ENCODE measurements at regions not wholly inside any gene's neighbourhood (a gene's known extent, or its start where the extent isn't known, plus 50 kb on each side); places are given as distances from the start of the nearest gene placed in this dataset.
A peak's percentile ranks its signal among the peaks of the same experiment; 100 is the strongest.
"Not testable (repeated sequence)": the region's sequence is repeated elsewhere in the genome, so short reads cannot be mapped to it uniquely, and the experiment has no call there.

DNA sequence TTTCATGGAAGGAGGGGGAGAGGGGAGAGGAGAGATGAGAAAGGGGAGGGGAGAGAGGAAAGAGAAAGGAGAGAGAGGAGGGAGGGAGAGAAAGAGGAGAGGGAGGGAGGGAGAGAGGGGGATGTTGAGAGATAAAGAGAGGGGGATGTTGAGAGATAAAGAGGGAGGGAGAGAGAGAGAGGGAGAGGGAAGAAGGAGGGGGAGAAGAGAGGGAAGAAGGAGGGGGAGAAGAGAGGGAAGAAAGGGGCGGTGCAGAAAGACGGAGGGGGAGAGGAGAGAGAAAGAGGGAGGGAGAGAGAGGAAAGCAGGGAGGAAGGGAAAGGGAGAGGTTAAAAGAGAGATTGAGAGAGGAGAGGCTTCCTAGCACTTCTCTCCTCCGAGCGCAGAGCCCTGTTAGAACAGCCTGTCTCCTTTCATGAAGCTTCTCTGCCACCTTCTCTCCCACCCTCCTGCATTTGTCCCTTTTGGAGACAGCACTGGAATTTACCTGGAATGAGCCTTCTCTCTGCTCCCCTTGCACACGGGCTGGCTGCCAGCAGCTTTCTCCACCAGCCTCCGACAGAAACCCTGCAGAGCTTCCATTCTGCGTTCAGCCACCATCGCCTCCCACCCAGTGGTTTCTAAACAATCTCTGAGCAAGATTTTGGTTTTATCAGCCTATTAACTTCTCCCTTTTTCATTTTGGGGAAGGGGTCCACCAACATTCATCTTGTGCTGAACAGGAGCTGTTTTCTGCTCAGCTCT lies 74.0 kb upstream of the CARD11 start:
- Histone ChIP-seq H2AFZ (ENCODE audit: low read length) (no peak overlapping the region), H3K9me2 (replicated peaks; ENCODE audit: insufficient read depth, low read length) (no peaks in the 10 kb centered on the region), H3K4me2 (ENCODE audit: low read depth, low read length) (no peak overlapping the region), H3K9me3 (replicated peaks; ENCODE audit: insufficient read depth, low read length) (no peaks in the 10 kb centered on the region), H3K79me2 (ENCODE audit: low read length) (no peaks in the 10 kb centered on the region), H3K4me1 (ENCODE audit: low read length) (no peaks in the 10 kb centered on the region), H3F3A (ENCODE audit: insufficient read depth, low read length) (no peaks in the 10 kb centered on the region), H3K27ac (ENCODE audit: low read length) (no peak overlapping the region), H3K36me3 (replicated peaks; ENCODE audit: insufficient read depth, low read length) (no peaks in the 10 kb centered on the region), H3K9ac (ENCODE audit: low read length) (no peak overlapping the region), H3K27me3 (replicated peaks; ENCODE audit: insufficient read depth, low read length) (no peaks in the 10 kb centered on the region), H4K20me1 (ENCODE audit: insufficient read depth, low read length) (no peaks in the 10 kb centered on the region), H3K4me3 (ENCODE audit: low read length) (no peak overlapping the region)
- TF ChIP-seq EZH2phosphoT487 (IDR thresholded peaks at IDR 0.05; ENCODE audit: low read length) = no peak
- TF ChIP-seq, protein P1, sequence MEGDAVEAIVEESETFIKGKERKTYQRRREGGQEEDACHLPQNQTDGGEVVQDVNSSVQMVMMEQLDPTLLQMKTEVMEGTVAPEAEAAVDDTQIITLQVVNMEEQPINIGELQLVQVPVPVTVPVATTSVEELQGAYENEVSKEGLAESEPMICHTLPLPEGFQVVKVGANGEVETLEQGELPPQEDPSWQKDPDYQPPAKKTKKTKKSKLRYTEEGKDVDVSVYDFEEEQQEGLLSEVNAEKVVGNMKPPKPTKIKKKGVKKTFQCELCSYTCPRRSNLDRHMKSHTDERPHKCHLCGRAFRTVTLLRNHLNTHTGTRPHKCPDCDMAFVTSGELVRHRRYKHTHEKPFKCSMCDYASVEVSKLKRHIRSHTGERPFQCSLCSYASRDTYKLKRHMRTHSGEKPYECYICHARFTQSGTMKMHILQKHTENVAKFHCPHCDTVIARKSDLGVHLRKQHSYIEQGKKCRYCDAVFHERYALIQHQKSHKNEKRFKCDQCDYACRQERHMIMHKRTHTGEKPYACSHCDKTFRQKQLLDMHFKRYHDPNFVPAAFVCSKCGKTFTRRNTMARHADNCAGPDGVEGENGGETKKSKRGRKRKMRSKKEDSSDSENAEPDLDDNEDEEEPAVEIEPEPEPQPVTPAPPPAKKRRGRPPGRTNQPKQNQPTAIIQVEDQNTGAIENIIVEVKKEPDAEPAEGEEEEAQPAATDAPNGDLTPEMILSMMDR (IDR thresholded peaks at IDR 0.05; ENCODE audit: low read length) = no peak
- no peak for TF ChIP-seq EZH2 (optimal IDR thresholded peaks at IDR 0.05; ENCODE audit: low read depth, low read length)
- no peak for DNase-seq

DNA sequence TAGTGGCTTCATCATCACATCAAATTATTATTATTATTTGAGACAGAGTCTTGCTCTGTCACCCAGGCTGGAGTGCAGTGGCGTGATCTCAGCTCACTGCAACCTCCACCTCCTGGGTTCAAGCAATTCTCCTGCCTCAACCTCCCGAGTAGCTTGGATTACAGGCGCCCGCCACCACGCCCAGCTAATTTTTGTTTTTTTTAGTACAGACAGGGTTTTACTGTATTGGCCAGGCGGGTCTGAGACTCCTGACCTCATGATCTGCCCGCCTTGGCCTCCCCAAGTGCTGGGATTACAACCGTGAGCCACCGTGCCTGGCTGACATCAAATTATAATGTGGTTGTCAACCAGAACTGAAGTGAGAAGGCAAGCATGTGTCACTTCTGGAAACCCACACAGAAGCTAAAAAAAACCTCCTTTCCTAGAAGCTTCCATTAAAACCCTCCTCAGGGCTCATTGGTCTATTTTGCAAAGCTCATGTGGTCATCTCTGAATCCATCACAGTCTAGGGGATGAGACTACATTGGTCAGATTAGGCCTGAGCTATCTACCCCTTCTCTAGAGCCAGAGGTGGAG lies 75.8 kb upstream of the CARD11 start:
- H3K4me1 ChIP-seq (ENCODE audit: low read length); H3K79me2 ChIP-seq (ENCODE audit: low read length); H3K36me3 ChIP-seq (replicated peaks; ENCODE audit: insufficient read depth, low read length); H3K9me2 ChIP-seq (replicated peaks; ENCODE audit: insufficient read depth, low read length); H3K4me2 ChIP-seq (ENCODE audit: low read depth, low read length); H3K9me3 ChIP-seq (replicated peaks; ENCODE audit: insufficient read depth, low read length); DNase-seq; H3K9ac ChIP-seq (ENCODE audit: low read length); H2AFZ ChIP-seq (ENCODE audit: low read length); H3F3A ChIP-seq (ENCODE audit: insufficient read depth, low read length); H4K20me1 ChIP-seq (ENCODE audit: insufficient read depth, low read length); H3K4me3 ChIP-seq (ENCODE audit: low read length); H3K27ac ChIP-seq (ENCODE audit: low read length); H3K27me3 ChIP-seq (replicated peaks; ENCODE audit: insufficient read depth, low read length): not testable (repeated sequence)

DNA sequence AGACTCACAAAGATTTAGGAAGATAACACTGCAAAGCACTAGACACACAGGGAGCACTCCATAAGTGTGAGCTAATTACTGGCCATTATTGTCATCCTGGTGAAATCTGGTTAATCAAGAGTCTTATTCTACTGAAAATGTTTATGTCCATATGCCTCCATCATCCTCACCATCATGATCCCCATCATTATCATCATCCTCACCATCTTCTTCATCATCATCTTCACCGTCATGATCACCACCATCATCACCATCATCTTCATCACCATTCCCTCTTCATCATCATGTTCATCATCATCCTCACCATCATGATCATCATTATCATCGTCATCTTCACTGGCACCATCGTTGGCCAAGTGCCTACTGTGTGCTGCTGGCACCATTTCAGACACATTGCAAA lies 76.3 kb upstream of the CARD11 start:
- Histone ChIP-seq H3K4me3 (ENCODE audit: low read length) (no peak overlapping the region), H3F3A (ENCODE audit: insufficient read depth, low read length) (no peaks in the 10 kb centered on the region), H3K9ac (ENCODE audit: low read length) (no peak overlapping the region), H3K9me2 (replicated peaks; ENCODE audit: insufficient read depth, low read length) (no peaks in the 10 kb centered on the region), H3K4me2 (ENCODE audit: low read depth, low read length) (0 out of 2 replicates have a peak overlapping the region, but pooled peaks have one; percentile 17), H3K27ac (ENCODE audit: low read length) (no peak overlapping the region), H3K79me2 (ENCODE audit: low read length) (no peaks in the 10 kb centered on the region), H4K20me1 (ENCODE audit: insufficient read depth, low read length) (no peaks in the 10 kb centered on the region), H3K4me1 (ENCODE audit: low read length) (no peaks in the 10 kb centered on the region), H3K27me3 (replicated peaks; ENCODE audit: insufficient read depth, low read length) (no peaks in the 10 kb centered on the region), H3K9me3 (replicated peaks; ENCODE audit: insufficient read depth, low read length) (no peaks in the 10 kb centered on the region), H2AFZ (ENCODE audit: low read length) (0 out of 2 replicates have a peak overlapping the region, but pooled peaks have one; percentile 43), H3K36me3 (replicated peaks; ENCODE audit: insufficient read depth, low read length) (no peaks in the 10 kb centered on the region)
- DNase-seq = no peak
- no peak for TF ChIP-seq EZH2 (optimal IDR thresholded peaks at IDR 0.05; ENCODE audit: low read depth, low read length)
- TF ChIP-seq EZH2phosphoT487 (IDR thresholded peaks at IDR 0.05; ENCODE audit: low read length) = no peak
- TF ChIP-seq, protein P1 (IDR thresholded peaks at IDR 0.05; ENCODE audit: low read length) = no peak

DNA sequence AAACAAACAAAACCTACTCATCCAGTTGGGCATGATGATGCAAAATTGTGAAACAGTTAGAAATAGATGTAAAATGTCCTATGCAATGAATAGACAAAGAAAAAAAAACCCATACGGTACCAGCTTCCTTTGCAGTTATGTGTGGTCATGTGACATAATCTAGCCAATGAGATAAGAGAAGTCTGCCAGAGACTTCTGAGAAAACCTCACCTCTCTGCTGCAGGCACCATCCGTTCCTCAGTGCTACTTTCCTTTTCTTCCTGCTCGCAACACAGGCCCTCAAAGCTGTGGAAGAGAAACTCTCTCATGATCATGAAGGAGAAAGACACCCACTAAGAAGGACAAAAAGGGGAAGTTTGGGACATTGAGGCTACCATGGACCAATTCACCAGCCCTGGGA lies 76.8 kb upstream of the CARD11 start:
- Histone ChIP-seq H3K9me2 (replicated peaks; ENCODE audit: insufficient read depth, low read length) (no peaks in the 10 kb centered on the region), H3K79me2 (ENCODE audit: low read length) (no peaks in the 10 kb centered on the region), H3K27me3 (replicated peaks; ENCODE audit: insufficient read depth, low read length) (no peaks in the 10 kb centered on the region), H3K36me3 (replicated peaks; ENCODE audit: insufficient read depth, low read length) (no peaks in the 10 kb centered on the region), H3K9ac (ENCODE audit: low read length) (no peak overlapping the region), H3K4me2 (ENCODE audit: low read depth, low read length) (peak overlapping the region; percentile 17), H4K20me1 (ENCODE audit: insufficient read depth, low read length) (no peaks in the 10 kb centered on the region), H3K4me3 (ENCODE audit: low read length) (peak overlapping the region; percentile 21; the same call in 1 of the 2 replicates), H3F3A (ENCODE audit: insufficient read depth, low read length) (no peaks in the 10 kb centered on the region), H2AFZ (ENCODE audit: low read length) (peak overlapping the region; percentile 43; the same call in 1 of the 2 replicates), H3K27ac (ENCODE audit: low read length) (no peak overlapping the region), H3K9me3 (replicated peaks; ENCODE audit: insufficient read depth, low read length) (no peaks in the 10 kb centered on the region), H3K4me1 (ENCODE audit: low read length) (no peaks in the 10 kb centered on the region)
- TF ChIP-seq, protein P1 (IDR thresholded peaks at IDR 0.05; ENCODE audit: low read length) = no peak
- TF ChIP-seq EZH2 (optimal IDR thresholded peaks at IDR 0.05; ENCODE audit: low read depth, low read length) (no peak), EZH2phosphoT487 (IDR thresholded peaks at IDR 0.05; ENCODE audit: low read length) (no peak)
- peak; percentile 57 for DNase-seq

Data from MM.1S (cell line).